ENCODE measurements at regions not wholly inside any gene's neighbourhood (a gene's known extent, or its start where the extent isn't known, plus 50 kb on each side); places are given as distances from the start of the nearest gene placed in this dataset.

- no peak for DNase-seq
Observed at GRCh38 chr10:43702213-43702935, 53.7 kb upstream of the ZNF32 start.

GRCh38 chr10:43701295-43701694 lies 52.6 kb upstream of the ZNF32 start:
- no peak for DNase-seq

- DNase-seq = no peak
Observed at GRCh38 chr10:43700306-43700705, 51.6 kb upstream of the ZNF32 start.

- no peak for DNase-seq
Observed at GRCh38 chr10:43699516-43699915, 50.8 kb upstream of the ZNF32 start.
